NCI-H1105 treated with DMSO at 0.1 percent for 48 hours (cell line): ENCODE measurements at regions not wholly inside any gene's neighbourhood (a gene's known extent, or its start where the extent isn't known, plus 50 kb on each side); places are given as distances from the start of the nearest gene placed in this dataset.

ENCODE experiments used
- DNase-seq: peaks from one replicate; lab custom pipeline; 2025; lab: John Stamatoyannopoulos, UW

DNA sequence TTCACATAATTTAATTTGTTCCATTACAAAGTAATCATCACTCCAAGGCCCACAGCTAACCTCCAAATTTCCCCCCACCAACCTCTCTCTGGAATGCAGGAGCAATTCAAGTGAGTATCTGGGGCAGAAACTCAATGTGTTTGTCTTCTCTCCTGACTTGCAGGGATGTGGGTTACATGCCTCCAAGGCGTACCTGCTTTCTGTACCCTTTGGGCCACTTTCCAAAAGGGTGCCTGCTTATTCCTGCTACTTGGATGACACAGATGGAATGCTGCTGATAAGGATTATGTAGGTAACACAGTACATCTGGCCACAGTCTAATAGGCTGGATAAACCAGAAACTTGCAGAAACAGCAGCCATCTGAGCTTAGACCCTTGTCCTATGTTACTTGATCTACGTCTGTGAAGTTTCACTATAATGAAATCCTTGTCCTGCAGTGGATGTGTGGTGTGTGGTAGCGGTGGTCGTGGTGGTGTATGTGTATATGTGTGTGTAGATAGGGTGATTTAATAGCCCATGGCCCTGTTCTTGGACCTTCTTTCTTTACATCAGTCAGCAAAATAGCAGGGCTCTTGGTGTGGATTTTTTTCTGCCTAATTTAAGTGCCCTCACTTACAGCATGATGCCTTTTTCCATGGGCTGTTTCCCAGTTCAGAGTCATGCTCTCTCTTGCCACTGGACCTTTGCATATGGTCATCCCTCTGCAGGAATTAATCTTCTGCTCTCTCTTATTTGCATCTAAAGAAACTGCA lies 175.9 kb downstream of the ZDHHC21 start:
- DNase-seq, result no peak

DNA sequence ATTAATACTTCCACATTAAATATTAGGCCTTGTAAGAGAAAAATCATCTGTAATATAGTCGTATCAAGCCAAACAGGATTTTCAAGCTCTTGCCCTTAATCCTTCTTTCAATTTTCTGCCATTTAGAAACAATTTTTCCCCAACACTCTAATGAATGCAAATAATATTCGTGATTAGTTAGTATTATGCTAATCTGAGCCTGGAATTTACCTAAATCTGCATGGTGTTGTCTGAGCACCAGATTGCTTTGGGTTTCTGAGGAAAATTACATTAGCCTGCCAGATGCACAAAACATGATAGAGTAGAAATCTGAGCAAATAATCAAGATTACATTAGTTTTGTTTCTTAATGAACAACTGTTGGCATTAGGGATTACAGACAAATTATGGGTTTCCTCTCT lies 176.6 kb downstream of the ZDHHC21 start:
- no peak for DNase-seq

DNA sequence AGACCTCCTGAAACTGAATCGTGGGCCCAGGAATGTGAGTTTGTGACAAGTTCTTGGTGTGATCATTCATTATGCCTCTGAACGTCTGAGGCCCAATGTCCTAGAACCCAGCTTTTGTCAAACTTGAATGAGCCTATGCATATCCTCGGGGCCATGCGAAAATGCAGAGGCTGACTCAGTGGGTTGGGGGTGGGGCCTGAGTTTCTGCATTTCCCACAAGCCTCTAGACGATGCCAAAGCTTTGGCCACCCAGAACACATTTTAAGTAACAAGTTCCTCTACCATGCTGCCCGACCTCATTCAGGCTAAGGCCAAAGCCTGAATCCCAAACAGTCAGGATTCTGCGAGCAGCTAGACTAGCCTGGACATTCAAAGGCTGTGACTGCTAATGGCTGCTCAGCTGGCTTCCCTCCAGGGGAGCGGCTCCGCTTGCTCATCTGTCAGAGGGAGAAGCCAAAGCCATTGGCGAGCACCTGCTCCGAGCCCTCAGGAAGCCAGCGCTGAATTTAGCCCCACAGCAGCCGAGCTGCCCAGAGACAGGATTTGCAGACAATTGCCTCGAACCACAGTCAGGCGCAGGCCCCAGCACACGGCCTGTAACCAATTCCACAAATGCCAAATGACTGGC lies 177.5 kb downstream of the ZDHHC21 start:
- DNase-seq, result peak; percentile 85

DNA sequence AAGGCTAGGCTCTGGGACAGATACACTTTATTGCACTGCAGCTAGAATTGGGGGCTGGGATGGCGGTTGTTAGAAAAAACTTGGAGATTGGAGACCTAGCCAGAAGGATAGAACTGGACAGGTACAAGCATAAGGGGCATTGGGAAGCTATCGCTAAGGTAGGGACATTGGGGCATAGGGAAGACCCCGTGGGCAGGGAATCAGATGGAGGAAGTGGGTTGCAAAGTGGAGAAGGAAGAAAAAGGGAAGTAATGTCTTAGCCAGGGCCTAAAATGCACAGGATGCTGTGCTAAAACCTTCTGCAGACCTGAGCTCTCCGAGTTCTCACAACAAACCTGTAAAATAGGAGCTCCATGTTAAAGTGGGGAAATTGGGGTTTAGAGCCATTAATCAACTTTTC lies 178.2 kb downstream of the ZDHHC21 start:
- DNase-seq, result no peak

DNA sequence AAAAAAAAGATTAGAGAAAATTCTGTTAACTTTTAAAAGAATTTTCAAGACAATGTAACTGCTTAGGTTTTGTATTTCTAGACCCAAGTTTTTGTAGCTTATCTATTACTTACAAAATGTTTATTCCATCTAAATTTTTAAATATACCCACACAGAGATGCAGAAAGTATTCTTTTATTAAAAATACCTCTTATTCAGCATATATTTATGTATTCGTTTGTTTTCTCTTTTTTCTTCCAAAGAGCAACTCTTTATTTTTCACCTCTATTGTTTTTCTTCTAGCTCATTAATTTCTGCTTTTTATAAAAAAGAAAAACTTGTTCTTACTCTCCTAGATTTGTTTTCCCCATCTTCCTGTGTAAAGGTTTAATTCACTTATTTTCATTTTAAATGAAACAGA lies 180.3 kb downstream of the ZDHHC21 start:
- no peak for DNase-seq

DNA sequence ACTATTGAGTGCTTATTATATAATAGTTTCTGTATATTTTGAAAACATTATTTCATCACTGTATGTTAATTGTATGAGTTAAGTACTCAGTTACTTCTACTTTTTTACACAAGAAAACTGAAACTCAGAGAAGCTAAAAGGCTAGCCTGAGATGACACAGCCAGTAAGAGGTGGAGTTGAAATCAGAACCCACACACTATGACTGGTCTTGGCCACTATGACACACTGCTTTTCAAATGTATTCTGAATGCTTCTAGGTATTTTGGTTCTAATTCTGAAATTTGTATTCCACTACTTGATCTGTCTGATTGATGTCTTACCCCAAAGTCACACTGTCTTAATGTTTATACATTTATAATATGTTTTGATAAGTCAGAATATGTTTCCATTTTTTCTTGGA lies 181.8 kb downstream of the ZDHHC21 start:
- no peak for DNase-seq

DNA sequence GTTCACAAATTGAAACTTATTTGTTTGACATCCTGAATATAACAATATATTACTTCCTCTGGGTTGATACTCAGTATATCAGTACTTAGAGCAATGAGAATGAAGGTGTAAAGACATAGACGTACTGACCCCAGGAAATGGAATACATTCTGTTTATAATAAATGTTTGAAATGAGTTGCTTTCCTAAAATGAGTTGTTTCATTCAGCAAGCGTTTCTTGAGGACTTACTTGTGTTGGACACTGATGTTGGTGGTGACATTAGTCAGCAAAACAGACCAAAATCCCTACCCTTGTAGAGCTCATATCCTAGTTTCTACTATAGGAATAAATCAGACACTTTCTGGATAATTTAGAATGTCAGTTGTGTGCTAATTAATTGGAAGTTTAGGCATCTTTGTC lies 184.3 kb downstream of the ZDHHC21 start:
- no peak for DNase-seq

DNA sequence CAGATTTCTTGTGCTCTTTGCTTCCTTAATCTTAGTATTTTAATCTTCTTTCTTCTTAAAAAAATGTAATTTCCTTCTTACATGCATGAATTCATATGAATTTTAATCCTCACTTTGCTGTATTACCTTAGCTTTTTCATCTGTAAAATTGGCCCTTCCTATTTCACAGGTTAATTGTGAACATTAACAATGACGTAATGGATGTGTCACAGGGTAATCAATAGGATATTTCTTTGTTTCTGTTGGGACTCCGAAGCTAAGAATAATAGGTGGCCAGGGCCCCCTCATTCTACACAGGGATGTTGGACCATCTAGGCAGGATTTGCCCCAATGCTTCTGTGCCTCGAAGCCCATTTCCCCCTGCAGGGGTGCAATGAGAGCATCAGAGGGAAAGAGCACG lies 187.4 kb upstream of the NFIB start:
- DNase-seq, result no peak

DNA sequence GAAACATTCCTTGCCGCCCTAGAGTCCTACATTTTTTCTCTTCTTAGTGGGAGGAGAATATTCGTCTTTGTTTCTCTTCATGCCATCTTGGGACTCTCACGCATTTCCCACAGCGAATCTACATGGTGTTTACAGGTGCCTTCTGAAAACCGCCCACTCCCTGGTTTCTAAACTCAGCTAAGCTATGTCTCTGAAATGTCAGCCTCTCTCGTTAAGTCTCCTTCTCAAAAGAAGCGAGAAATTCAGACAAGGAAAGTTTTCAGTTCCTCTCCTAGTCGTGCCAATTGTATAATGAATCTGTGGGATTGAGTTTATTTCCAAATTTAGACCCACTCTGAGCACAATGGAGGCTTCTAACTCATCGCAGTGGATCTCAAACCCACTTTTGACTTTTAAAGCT lies 186.8 kb upstream of the NFIB start:
- DNase-seq, result no peak

DNA sequence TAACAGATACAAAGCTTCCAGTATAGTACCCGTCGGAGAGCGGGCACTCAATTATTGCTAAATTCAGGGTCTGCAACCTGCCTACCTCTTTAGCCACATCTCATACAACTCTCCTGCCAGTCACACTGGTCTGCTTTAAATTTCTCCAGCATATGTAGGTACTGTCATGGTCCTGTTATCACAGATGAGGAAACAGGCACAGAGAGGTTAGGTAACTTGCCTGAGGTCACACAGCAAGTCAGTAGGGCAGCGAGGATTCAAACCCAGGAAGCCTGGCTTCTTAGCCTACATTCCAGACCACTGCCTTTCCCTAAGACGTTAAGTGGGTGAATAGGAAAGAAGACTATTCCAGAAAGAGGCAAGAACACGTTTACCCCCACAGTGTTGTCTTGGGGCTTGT lies 186.0 kb upstream of the NFIB start:
- no peak for DNase-seq

DNA sequence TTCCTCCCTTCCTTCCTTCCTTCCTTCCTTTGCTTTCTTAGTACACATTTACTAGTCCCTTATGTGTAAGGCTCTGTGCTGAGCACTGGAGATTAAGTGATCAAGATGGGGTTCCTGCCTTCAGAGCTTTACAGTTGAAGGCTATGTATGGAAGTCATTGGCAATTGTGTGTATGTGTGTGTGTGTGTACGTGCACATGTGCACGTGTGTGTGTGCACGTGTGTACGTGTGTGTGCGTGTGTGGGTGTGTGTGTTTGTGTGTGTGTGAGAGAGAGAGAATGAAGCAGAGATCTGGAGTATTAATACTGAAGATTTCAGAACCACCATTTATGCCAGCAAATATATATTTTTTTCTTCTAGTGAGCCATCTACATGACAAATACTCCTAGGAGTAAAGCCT lies 184.9 kb upstream of the NFIB start:
- no peak for DNase-seq

DNA sequence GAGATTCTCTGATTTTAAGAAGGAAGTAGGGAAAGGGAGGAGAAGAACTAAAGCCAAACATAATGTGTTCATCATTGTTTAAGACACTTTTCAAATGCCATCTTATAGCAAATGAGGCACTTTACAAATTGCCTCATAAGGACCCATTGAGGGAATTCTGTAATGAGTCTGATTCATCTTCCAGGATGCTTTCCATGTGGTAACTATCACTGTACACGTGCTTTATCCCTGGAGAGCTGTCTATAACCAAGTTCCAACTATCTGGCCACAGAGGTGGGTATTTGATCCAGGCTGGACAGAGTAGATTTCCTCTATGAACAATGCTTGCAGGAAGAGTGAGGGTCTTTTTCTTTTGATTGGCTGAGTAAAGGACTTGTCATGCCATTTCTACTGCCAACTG lies 183.5 kb upstream of the NFIB start:
- no peak for DNase-seq

DNA sequence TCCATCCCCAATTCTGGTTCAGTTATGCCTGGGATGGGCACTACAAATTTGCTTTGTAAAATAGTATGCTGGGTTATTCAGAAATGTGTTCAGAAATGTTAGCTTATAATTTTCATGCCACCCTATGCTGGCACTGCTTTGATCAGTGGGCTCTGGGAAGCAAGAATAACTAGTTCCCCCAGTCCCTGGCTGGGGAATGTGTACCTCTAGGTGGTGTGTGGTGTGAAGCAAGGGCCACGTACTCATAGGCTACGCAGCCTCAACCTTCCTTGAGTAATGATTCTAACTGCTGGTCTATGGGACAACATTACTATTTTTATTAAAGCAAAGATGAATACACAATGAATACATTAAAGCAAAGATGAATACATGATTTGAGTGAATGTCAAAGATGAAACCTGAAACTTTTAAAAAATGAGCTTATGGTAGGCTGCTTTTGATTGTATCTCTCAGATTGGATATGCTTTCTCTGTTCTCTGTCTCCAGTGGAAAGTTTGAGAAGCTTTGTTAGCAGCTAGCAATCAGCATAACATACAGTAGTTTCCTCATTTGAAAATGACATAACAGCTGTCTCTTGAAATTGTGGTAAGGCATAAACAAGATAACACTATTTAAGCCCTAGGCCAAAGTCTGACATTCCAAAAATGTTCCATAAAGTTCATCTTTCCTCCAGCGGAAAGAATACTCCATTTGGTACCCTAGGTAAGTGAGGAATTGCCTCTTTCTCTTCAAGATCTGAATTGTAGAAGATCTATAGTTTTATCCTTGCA lies 174.7 kb upstream of the NFIB start:
- DNase-seq, result no peak

DNA sequence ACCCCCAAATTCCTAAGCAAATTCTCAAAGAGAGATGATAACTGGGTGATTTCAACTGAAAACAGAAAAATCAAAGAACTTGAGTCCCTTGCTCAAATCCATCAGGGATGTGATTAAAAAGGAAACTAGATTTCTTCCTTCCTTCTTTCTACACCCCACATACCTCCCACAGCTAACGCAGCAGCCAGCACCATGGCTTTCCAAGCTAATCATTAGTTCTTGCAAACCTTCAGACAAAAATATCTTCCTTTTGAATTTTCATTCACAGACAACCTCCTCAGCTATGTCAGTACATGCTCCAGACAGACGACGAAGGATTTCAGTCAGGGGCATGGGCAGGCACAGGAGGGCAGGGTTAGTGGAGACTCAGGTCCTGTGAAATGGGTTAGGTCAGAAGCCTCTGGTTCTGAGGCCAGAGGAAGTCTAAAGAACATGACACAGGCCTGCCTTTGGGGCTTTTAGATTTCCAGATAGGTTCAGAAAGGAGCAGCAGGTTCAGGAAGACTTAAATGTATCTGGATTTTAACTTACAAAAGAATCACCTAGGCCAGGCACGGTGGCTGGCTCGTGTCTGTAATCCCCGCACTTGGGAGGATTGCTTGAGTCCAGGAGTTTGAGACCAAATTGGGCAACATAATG lies 173.7 kb upstream of the NFIB start:
- no peak for DNase-seq

DNA sequence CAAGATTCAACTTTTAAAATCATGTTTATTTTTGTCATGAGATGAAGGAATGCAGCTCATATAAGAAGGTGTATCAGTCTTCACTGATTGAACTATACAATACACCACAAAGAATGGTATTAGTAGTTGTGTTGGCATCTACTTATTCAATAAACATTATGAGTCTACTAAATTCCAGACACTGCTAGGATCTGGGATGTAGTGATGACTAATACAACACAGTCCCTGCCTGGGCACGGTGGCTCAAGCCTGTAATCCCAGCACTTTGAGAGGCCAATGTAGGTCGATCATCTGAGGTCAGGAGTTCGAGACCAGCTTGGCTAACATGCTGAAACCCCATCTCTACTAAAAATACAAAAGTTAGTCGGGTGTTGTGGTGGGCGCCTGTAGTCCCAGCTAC lies 171.4 kb upstream of the NFIB start:
- no peak for DNase-seq

DNA sequence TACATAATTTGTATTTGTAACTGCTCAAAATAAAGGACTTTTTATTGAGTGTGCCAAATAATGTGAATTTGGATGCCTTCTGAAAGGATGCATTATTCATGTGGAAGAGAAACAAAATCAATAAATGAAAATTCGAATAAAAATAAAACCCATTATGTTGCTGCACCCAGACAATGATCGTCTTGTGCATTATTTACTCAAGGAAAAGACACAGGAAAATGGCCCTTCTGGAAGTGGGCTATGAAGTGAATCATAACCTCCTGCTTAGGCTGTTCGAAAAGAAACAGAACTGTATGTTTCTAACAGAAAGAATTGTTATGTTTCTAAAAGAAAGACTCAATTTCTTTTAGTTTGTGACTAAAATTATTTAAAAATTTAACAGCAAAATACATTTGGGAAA lies 168.9 kb upstream of the NFIB start:
- no peak for DNase-seq

DNA sequence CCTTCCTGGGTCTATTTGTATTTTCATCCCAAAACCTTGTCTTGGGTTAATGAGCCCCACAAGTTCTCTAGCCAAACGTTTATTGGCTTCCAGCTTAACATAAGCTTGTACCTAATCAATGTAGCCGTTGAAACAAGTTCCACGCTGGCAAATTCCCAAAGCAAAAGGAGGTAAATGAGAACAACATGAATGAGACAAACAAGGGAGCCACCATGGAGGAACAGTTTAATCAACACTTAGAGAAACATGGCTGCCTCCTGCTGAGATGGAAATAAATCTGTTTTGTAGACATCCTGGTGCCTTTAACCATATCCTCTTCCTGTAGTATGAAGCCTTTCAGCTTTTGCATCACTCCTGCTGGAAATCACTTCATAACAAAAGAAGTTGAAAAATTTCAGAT lies 166.6 kb upstream of the NFIB start:
- DNase-seq, result no peak

DNA sequence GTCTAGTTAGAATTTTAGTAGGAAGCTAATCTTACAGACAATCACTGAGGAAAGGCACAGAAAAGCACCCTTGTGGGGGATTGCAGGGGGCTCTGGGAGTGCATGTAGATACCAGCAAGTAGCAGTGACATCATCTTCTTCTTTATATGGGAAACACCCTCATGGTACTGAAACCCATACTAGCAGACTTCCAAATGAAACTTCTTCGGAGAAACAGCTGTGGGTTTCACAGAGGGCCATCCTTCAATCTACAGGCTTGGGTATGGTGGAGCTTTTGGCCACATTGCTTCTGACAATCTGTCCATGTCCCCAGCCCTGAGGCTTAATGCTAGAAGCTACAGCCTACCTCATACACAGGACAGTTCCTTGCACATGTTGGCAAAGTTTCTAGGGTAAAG lies 165.2 kb upstream of the NFIB start:
- no peak for DNase-seq

DNA sequence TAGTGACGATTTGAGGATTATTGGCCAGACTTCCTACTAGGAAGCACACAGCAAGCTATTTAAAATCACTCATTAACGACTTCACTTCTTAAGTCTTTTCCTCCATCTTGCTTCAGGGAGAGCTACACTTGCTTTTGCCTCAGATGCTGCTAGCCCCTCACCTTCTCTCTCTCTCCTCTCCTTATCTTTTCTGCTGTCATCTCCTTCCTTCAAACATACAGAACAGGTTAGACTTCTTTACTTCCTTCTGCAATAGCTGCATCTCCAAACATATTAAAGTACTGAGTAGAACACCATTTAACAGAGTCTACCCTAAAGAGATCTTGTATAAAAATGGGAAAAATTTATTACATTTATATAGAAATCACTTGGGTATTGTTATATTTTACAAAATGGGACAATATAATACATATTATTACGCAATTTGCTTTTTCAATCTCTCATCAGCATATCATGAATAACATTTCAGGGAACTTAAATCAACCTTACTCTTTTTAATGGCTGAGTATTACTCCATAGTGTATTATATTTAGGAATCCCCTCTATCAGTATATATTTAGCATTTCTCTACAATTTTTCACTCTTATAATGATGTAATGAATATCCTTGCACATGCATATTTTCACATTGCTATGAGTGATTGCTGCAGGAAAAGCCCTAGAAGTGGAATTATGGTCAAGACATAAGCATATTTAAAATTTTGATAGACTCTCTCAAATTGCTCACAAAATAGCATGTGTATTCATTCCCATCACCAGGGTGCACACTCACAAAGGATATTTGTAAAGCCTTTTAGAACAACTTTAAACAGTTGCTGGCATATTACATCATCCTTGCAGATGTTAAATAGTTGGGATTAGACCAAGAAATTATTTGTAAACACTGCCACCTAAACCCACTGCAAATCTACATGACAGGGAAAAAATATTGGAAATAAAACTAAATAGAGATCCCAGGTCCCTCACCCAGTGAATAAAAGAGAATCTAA lies 164.5 kb upstream of the NFIB start:
- DNase-seq, result no peak

DNA sequence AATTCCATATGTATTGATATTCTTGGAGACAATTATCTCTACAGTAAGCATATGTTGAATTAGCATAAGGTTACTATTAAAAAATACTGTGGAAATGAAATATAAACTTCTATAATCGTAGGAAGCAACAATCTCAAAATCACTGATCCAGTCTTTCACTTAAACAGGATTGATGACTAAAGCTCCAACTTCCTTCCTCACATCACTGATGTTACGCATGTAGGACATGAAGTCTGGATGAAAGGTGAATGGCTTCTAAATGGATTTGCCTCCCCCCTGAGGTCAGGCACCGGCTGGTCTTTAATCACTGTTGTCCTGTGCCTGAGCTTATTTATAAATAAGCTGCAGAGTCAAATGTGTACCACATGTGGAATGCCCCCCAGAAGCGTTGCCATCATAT lies 157.1 kb upstream of the NFIB start:
- DNase-seq, result no peak

DNA sequence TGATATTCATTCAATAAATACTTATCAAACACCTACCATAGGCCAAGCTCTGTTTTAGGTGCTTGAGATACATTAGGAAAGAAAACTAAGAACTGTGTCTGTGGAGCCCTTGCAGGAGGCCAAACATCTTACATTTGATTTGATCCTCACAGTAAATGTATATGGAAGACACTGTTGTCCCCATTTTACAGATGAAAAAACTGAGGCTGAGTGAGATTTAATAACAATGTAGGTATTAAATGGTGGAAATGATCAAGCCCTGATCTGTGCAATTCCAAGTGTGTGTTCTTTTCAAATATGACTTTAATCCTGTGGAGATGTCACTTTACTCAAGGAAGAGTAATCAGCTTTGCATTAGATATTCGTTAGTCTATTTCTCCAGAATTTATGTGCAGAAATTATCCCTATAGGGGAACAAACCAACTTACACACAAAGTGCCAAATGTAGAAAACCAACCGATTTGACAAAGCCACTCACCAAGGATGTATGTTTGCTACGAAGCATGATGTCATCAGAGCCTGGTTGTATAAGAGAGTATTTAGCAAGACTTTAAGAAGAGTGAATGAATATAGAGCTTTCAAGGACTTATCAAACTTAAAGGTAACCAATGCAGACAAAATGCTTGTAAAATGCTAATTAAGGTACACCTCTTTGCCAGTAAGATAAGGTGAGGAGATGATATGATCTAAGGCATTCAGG lies 153.9 kb upstream of the NFIB start:
- no peak for DNase-seq
